ENCODE measurements at regions not wholly inside any gene's neighbourhood (a gene's known extent, or its start where the extent isn't known, plus 50 kb on each side); places are given as distances from the start of the nearest gene placed in this dataset.

DNA sequence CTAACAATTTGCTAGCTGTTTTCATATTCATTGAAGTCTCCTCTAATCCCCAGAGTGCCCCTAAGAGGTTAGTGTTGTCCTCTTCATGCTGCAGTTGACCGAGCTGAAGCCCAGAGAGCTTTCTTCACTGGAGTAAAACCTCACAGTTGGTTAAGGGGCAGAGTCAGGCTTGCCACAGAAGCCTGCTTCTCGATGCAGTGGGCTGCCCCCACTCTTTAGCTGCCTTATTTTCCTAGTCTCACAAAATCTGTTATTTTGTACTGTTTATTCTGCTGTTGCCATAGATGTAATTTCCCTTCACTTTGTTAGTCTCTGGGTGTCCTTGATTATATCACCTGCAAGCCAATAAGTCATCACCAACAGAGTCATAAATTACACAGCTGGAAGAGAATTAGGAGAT lies 56.3 kb upstream of the ZPBP start:
- H3K27me3 ChIP-seq (ENCODE audit: control insufficient read depth, low read length) = no peaks in the 10 kb centered on the region
- H3K9me3 ChIP-seq (ENCODE audit: control insufficient read depth, insufficient read depth, low read length) = no peaks in the 10 kb centered on the region
- TF ChIP-seq, protein P1, sequence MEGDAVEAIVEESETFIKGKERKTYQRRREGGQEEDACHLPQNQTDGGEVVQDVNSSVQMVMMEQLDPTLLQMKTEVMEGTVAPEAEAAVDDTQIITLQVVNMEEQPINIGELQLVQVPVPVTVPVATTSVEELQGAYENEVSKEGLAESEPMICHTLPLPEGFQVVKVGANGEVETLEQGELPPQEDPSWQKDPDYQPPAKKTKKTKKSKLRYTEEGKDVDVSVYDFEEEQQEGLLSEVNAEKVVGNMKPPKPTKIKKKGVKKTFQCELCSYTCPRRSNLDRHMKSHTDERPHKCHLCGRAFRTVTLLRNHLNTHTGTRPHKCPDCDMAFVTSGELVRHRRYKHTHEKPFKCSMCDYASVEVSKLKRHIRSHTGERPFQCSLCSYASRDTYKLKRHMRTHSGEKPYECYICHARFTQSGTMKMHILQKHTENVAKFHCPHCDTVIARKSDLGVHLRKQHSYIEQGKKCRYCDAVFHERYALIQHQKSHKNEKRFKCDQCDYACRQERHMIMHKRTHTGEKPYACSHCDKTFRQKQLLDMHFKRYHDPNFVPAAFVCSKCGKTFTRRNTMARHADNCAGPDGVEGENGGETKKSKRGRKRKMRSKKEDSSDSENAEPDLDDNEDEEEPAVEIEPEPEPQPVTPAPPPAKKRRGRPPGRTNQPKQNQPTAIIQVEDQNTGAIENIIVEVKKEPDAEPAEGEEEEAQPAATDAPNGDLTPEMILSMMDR (IDR thresholded peaks at IDR 0.05; ENCODE audit: low read depth, low read length, poor library complexity, severe bottlenecking) = no peak
- TF ChIP-seq EZH2phosphoT487 (IDR thresholded peaks at IDR 0.05; ENCODE audit: borderline replicate concordance, low read length) = no peak
- no peaks in the 10 kb centered on the region for H4K20me1 ChIP-seq (ENCODE audit: control insufficient read depth, insufficient read depth, low read depth, low read length)
- no peaks in the 10 kb centered on the region for H3K9me2 ChIP-seq (replicated peaks; ENCODE audit: control insufficient read depth, low read length)
- H3K27ac ChIP-seq (ENCODE audit: low read depth, low read length) = peak overlapping the region; percentile 71
- H3K79me2 ChIP-seq (ENCODE audit: control insufficient read depth, low read length) = no peaks in the 10 kb centered on the region
- peaks cover 3% of the 10 kb centered on the region; the same call in 1 of the 2 replicates for H3K36me3 ChIP-seq (ENCODE audit: control insufficient read depth, low read length)
- no peak overlapping the region for H3K4me3 ChIP-seq (ENCODE audit: low read length)
- peaks cover 91% of the 10 kb centered on the region for H3K4me1 ChIP-seq (ENCODE audit: control insufficient read depth, low read length)
- H3K4me2 ChIP-seq (ENCODE audit: low read length) = peak overlapping the region; percentile 70
- peaks cover 36% of the 10 kb centered on the region for H3F3A ChIP-seq (ENCODE audit: control insufficient read depth, insufficient read depth)

DNA sequence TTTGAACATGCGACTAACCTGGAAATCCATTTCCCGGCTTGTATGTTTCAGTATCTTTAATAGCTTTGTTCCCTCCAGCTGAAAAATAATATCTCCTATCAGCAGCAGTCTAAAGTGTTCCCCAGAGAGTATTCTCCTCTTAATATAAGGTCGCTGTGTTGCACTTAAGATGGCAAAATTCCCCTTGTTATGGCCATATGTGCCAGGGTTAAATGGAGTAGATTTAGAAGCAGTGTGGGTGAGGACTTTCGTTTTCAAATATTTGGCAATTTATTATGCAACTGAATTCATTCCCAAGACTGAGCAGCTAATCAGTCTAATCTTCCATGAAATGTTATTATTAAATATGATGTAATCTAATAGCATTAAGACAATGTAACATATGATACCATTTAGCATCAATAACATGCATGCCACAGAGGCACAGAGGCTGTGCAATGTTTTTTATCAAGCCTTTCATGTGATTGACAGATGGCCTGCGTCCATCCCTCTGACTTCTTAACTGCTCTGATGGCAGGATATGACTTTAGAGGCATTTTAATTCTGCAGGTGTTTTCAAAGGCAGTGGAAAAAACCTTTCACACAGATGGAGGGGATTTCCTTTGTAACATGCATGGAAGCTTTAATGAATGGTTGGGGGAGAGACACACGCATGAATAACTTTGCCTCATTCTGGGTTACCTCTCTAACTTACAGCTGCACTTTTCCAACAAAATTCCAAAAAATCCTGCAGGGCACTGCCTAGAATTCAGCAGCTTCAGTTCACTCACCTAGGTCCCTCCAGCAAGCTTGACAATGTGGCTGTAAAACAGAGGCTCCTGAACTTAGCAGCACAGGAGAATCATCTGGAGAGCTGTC lies 55.1 kb upstream of the ZPBP start:
- Histone ChIP-seq H3K27me3 (ENCODE audit: control insufficient read depth, low read length) (no peaks in the 10 kb centered on the region), H3K79me2 (ENCODE audit: control insufficient read depth, low read length) (no peaks in the 10 kb centered on the region), H3K4me3 (ENCODE audit: low read length) (peak overlapping the region; percentile 47), H4K20me1 (ENCODE audit: control insufficient read depth, insufficient read depth, low read depth, low read length) (no peaks in the 10 kb centered on the region), H3K36me3 (ENCODE audit: control insufficient read depth, low read length) (peaks cover 3% of the 10 kb centered on the region; the same call in 1 of the 2 replicates), H3K27ac (ENCODE audit: low read depth, low read length) (peak overlapping the region; percentile 71), H3K4me2 (ENCODE audit: low read length) (peak overlapping the region; percentile 70), H3F3A (ENCODE audit: control insufficient read depth, insufficient read depth) (peaks cover 36% of the 10 kb centered on the region), H3K9me3 (ENCODE audit: control insufficient read depth, insufficient read depth, low read length) (no peaks in the 10 kb centered on the region), H3K9me2 (replicated peaks; ENCODE audit: control insufficient read depth, low read length) (no peaks in the 10 kb centered on the region), H3K4me1 (ENCODE audit: control insufficient read depth, low read length) (peaks cover 97% of the 10 kb centered on the region)
- TF ChIP-seq EZH2phosphoT487 (IDR thresholded peaks at IDR 0.05; ENCODE audit: borderline replicate concordance, low read length) = no peak
- TF ChIP-seq, protein P1 (IDR thresholded peaks at IDR 0.05; ENCODE audit: low read depth, low read length, poor library complexity, severe bottlenecking) = no peak

DNA sequence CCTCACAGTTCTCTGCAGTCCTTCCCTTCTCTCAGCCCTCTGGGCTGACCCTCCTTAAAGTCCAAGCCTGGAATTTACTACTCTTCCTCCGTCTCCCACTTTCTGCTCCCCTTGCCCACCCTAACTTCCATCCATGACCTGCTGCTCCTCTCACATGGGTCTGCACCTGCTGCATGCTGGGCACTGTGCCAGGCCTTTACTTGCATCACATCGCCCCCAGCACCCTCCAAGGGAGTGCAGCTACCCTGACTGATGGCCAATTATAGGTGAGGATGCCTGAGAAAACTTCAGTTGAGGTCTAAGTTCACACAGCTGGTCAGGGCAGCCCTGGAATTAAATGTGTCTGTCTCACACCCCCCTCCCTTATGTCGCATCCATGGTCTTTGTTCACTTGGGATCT lies 53.6 kb upstream of the ZPBP start:
- TF ChIP-seq, protein P1 (IDR thresholded peaks at IDR 0.05; ENCODE audit: low read depth, low read length, poor library complexity, severe bottlenecking) = no peak
- TF ChIP-seq EZH2phosphoT487 (IDR thresholded peaks at IDR 0.05; ENCODE audit: borderline replicate concordance, low read length) = no peak
- Histone ChIP-seq H3K79me2 (ENCODE audit: control insufficient read depth, low read length) (no peaks in the 10 kb centered on the region), H3K4me3 (ENCODE audit: low read length) (peak overlapping the region; percentile 47), H3F3A (ENCODE audit: control insufficient read depth, insufficient read depth) (peaks cover 36% of the 10 kb centered on the region), H3K4me1 (ENCODE audit: control insufficient read depth, low read length) (peaks cover 97% of the 10 kb centered on the region), H3K27ac (ENCODE audit: low read depth, low read length) (peak overlapping the region; percentile 71), H3K4me2 (ENCODE audit: low read length) (peak overlapping the region; percentile 70), H3K36me3 (ENCODE audit: control insufficient read depth, low read length) (peaks cover 3% of the 10 kb centered on the region; the same call in 1 of the 2 replicates), H4K20me1 (ENCODE audit: control insufficient read depth, insufficient read depth, low read depth, low read length) (no peaks in the 10 kb centered on the region), H3K9me3 (ENCODE audit: control insufficient read depth, insufficient read depth, low read length) (no peaks in the 10 kb centered on the region), H3K27me3 (ENCODE audit: control insufficient read depth, low read length) (no peaks in the 10 kb centered on the region), H3K9me2 (replicated peaks; ENCODE audit: control insufficient read depth, low read length) (no peaks in the 10 kb centered on the region)
